Medulla oblongata (tissue), 1 donor: ENCODE measurements at regions not wholly inside any gene's neighbourhood (a gene's known extent, or its start where the extent isn't known, plus 50 kb on each side); places are given as distances from the start of the nearest gene placed in this dataset.
"Not testable (repeated sequence)": the region's sequence is repeated elsewhere in the genome, so short reads cannot be mapped to it uniquely, and the experiment has no call there.

Source experiments
- DNase-seq: peaks from one replicate; pipeline ENCODE4 v3.0.0-alpha.2; 2015; ENCODE audit errors: extremely low spot score

DNA sequence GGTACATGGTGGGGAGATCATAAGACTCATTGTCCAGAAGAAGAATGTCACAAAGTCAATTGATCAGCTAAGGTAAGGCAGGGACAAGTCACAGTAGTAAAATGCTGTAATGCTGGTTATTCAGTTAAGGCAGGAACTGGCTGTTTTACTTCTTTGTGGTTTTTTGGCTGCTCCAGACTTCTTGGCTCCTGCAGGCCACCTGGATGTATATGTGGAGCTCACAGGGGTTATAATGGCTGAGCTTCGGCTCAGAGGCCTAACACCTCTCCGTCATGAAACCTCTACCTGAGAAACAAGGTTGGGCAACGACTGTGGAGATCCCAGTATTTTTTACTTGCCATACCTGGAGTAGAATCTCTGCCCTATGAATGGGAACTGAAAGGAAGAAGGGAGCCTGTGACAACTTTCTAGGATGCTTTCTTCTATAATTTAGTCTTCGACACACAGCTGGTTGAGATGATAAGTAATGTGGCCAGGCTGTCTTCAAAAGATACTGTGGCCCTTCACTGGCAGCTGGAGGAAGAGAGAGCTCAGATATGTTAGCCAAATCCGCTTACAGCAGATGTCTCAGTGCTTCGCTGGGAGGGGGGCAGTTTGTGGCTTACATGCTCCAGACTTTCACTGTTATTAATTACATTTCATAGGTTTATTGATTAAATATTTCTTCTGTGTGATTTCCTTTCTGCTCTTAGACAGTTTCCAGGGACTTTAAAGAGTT, 887.8 kb downstream of the IGSF11 start:
- no peak for DNase-seq

DNA sequence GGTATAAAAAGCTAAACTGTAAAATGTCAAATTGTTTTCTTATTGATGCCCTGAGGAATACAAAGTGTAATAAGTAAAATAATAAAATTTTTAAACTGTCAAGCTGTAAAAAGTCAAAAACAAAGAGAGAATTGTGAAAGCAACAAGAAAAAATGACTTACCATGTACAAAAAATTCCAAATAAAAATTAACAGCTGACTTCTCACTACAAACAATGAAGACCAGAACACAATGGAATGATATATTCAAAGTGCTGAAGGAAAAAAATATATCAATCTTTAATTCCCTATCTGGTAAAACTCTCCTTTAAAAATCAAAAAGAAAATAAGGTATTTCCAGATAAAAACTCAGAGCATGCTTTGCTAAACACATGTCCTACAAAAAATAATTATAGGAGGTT, 883.5 kb downstream of the IGSF11 start:
- no peak for DNase-seq

DNA sequence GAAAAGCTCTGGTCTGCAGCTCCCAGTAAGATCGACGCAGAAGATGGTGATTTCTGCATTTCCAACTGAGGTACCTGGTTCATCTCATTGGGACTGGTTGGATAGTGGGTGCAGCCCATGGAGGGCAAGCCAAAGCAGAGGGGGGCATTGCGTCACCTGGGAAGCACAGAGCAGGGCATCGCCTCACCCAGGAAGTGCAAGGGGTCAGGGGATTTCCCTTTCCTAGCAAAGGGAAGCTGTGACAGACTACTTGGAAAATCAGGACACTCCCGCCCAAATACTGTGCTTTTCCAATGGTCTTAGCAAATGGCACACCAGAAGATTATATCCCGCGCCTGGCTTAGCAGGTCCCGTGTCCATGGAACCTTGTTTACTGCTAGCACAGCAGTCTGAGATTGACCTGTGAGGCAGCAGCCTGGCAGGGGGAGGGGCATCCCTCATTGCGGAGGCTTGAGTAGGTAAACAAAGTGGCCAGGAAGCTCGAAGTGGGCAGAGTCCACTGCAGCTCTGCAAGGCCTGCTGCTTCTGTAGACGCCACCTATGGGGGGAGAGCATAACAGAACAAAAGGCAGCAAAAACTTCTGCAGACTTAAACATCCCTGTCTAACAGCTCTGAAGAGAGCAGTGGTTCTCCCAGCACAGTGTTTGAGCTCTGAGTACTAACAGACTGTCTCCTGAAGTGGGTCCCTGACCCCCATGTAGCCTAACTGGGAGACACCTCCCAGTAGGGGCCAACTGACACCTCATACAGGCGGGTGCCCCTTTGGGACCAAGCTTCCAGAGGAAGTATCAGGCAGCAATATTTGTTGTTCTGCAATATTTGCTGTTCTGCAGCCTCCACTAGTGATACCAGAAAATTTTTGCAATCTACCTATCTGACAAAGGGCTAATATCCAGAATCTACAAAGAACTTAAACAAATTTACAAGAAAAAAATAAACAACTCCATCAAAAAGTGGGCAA, 871.7 kb downstream of the IGSF11 start:
- not testable (repeated sequence) for DNase-seq

DNA sequence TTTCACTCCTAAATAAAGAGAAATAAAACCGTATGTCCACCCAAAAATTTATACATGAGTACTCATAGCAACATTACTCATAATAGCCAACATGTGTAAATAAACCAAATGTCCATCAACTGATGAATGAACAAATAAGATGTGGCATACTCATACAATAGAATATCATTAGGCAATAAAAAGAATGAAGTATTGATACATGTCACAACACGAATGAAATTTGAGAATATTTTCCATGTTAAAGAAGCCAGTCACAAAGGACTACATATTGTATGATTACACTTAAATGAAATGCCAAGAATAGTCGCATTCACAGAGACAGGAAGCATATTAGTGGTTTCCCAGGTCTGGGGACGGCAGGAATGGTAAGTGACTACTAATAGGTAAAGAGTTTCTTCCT, 869.2 kb downstream of the IGSF11 start:
- DNase-seq, result no peak

DNA sequence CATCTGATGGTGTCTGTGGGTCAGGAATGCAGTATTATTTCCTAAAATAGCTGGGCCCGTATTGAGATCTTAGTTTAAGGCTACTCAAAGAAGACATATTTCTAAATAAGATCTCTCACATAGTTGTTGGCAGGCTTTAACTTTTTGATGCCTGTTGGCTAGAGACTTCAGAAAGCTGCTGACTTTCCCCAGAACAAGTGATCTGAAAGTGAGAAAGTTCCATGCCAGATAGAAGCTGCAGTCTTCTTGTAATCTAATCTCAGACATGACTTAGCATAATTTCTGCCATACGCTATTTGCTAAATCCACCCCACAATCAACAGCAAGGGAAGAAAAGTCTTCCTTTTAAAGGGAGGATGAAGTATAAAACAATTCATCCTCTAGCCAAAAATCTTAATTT, 867.1 kb downstream of the IGSF11 start:
- DNase-seq, result no peak

DNA sequence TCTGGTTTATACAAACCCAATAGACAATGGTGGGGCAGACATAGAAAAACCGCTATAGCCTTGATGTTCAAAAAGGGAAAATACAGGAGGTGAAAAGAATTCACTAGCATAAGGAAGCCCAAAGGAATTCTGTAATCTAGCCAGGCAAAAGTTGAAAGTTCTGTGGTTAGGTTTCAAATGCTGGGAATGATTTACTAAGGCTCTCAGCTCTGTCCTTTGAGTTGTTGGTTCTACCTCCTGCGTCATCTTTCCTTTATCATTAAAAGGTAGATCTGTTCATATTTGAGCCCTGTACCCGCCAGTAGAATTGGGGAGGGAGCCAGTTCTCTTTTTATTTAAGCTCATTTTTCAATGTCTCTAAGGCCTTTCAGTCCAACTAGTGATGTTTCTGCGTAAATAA, 866.5 kb downstream of the IGSF11 start:
- DNase-seq, result no peak

DNA sequence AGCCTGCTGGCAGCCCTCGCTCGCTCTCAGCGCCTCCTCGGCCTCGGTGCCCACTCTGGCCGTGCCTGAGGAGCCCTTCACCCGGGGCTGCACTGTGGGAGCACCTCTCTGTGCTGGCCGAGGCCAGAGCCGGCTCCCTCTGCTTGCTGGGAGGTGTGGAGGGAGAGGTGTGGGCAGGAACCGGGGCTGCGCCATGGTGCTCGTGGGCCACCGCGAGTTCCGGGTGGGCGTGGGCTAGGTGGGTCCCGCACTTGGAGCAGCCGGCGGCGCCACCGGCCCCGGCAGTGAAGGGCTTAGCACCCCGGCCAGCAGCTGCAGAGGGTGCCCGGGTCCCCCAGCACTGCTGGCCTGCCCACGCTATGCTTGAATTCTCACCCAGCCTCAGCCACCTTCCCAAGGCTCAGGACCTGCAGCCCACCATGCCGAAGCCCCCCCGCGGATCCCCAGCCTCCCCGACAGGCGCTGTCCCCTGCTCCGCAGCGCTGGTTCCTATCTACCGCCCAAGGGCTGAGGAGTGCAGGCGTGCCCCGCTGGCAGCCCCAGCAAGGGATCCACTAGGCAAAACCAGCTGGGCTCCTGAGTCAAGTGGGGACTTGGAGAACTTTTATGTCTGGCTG, 863.3 kb downstream of the IGSF11 start:
- DNase-seq, result no peak

DNA sequence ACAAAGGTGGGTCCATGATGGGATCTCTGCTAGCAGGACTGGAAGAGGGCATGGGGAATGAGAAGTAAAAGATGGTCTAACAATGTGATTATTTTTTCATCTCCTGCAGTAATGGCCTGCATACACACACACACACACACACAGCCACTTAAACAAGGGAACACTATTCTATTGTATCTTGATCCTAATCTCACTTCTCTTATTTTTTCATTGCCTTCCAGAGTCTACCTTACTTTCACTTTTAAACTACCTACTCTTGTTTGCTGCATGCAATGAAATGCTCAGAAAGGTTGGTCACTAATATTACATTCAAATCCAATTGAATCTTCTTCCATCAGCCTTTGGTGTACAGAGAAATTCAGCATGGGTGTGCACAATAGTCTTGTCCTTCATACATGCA, 853.8 kb downstream of the IGSF11 start:
- no peak for DNase-seq

DNA sequence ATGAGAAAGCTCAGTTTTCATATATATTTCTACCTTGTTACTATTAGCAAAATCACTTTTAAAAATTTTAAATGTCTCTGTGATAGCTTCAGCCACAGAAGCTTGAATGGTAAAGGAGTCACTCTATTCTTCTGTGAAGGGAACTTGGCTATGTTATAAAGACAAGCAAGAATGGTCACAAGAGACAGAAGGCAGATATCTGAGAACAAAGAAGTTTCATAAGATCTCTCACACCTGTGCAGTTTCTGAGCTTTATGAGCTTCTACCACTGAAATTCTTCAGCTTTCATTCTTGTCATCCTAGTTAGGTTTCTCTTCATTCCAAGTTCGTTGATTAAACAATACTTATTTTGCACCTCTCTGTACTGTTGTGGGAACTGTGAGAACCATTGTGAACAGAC, 853.4 kb downstream of the IGSF11 start:
- no peak for DNase-seq

DNA sequence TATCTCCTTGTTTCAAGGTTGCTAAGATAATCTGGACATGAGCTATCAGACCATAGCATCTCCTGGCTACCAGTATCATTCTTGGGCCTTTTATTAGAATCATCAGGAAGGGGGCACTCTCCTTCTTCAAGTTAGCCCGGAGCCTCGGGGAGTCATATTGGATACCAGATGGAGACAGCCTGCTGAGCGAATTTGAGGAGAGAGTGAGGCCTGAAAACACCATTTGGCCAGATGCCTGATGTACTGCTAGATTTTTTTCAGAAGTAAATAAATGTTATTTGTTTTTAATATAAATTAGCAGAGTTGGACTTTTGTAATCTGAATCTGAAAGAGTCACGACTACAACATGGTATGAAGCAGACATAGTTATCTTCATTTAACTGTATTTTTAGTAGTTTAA, 848.6 kb downstream of the IGSF11 start:
- no peak for DNase-seq

DNA sequence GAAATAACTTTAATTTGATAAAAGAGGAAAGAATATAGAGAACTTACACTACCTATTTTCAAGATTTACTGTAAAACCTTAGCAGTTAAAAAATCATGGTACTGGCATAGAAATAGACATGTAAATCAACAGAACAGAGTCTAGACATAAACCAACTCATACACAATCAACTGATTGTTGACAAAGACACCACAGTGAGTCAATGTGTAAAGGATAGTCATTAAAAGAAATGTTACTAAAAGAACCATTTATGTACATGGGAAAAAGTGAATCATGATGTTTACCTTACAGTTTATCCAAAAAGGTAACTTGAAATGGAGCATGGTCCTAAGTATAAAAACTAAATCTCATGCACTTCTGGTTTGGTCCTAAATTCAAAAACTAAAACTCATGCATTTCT, 847.4 kb downstream of the IGSF11 start:
- no peak for DNase-seq

DNA sequence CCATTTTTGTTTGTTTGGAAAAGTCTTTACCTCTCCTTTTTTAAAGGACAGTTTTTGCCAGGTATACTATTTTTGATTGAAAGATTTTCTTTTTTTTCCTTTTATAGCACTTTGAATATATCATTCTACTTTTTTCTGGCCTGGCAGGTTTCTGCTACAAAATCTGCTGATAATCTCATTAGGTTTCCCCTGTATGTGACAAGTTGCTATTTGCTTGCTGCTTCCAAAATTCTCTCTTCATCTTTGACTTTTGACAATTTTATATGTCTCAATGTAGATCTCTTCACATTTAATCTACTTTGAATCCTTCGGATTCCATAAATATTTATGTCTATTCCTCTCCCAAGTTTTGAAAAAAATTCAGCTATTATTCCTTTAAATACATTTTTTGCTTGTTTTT, 838.5 kb downstream of the IGSF11 start:
- DNase-seq, result no peak

DNA sequence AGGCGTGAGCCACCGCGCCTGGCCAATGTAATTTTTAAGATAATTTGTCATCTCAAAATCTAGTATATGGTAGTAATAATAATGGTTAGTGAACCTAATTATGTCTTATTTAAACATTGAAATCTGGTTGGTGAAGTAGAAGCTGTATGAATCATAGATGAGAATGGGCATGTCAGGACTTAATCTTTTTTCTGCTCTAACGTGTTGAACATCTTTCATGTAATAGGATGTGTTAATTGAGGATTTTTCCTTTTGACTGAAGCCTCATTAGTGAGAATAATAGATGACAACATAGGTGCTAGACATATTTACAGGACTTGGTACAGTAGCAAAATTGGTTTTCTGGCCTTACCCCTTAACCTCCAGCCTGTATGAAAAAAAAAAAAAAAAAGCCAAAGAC, 835.6 kb downstream of the IGSF11 start:
- no peak for DNase-seq

DNA sequence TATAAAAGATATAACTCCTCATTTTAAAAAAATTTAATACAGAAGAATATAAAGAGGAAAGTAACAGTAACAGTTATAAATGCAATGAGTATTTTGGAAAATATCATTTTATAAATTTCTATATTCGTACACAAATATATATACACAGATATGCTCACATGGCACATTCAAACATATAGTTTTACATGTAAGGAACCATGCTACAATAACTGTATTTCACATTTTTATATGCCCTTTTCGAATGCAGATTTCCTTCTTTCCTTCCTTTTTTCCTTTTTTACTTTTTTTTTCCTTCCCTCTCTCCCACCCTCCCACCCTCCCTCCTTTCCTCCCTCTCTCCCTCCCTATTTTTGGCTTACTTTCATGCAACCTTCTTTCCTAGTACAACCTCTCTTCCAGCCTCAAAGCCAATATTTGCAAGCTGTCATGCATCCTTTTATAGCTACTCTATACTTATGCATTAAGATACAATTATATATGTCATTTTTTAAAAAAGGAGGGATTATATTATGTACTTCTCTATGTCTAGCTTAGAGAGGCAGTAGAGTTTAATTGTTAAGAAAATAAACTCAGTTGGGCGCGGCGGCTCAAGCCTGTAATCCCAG, 830.5 kb downstream of the IGSF11 start:
- DNase-seq, result no peak

DNA sequence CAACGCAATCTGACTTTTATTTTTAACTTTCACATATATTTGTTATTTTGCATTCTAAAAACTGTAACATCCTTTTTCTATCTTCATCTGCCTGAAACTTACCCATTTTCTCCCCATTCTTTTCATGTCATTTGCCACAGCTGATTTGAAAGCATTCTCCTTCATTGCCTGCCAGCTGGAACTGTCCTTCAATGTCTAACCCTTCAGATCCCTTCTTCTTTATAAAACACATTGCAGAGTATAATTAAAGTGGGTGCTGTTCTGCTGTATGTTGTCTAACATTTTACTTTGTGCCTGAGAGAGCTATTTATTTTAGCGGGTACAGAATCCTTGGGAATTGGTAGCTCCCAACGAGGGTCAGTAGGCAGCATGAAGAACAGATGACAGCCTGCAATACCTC, 827.4 kb downstream of the IGSF11 start:
- DNase-seq, result no peak

DNA sequence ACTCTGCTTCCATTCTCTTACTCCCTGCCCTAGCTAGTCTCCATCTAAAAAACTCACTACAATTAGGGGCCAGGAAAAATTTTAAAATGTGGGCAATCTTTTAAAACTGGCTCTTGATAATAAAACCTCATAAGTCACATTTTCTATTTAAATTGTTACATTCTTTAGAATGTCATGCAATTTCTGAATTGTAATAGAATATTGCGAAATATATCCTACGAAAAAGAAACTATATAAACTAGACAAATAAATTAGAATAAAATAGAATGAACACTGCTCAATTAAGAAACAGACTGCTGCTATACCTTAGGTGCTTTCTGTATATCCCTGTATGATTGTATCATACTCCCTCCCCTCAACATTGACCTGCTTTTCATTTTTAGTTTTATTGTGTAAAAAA, 826.0 kb downstream of the IGSF11 start:
- DNase-seq, result no peak

DNA sequence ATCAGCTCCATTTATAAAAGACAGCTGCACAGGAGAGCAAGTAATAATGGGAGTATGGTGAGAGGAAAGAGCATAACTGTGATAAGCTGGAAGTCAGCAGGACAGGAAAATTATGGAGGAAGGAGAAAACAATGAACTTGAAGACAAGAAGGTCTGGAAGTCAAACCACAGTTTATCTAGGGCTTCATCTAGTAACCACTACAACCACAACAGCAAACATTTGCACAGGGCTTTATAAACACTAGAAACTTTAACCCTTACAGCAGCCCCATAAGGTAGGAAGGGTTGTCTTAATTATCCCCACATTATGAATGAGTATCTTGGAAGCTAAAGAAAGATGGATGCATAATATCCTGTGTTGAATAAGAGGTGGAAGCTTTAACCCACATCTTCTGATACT, 820.8 kb downstream of the IGSF11 start:
- DNase-seq, result no peak

DNA sequence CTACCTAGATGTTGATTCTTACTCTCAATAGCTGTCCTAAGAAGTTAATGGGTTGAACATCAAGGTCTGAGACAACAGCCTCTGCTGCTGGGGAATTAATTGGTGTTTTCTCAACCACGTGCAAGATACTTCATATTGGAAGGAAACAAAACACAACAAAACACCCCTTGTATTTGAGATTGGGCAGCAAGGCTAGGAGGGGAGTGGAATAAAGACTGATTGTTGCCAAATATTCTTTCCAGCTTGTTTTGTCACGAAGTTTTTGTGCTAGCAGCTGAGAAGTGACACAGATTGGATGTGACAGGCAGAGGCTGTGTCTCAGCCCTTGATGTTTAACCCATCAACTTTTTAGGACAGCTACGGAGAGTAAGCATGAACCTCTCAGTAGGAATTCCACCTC, 808.4 kb downstream of the IGSF11 start:
- DNase-seq, result no peak

DNA sequence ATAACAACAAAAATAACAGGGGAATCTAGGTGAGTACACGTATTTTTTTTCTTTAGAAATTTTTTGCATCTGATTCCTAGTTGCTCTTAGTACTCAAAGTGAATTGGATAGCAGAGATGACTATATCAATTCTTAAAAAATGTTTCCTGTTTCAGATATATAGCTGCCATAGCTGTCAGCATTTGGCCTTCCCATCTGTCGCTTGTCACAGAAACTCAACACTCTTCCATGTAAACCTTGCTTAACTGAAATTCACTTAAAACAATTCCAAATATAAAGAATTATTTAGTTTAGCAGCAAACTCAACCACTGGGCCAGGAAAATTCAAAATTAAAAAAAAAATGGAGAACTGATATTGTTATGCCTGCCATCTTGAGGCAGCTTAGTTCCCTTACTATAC, 807.5 kb downstream of the IGSF11 start:
- no peak for DNase-seq

DNA sequence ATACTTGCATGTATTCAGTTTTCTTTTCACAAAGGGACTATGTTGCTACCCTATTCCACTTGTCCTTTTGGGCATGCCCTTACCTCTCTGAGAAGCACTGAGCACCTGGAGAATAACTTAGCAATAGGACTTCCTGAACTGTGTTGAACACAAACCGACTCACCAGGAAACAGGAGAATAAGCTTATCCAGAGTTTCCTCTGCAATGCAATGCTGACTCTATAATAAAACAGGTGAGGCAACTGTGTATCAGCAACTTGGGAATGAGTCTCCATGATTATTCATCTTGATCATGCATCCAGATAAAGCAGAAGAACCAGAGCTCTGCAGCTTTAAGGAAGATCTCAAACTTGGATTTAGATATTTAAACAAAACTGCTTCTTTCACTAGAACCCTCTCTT, 806.5 kb downstream of the IGSF11 start:
- no peak for DNase-seq

DNA sequence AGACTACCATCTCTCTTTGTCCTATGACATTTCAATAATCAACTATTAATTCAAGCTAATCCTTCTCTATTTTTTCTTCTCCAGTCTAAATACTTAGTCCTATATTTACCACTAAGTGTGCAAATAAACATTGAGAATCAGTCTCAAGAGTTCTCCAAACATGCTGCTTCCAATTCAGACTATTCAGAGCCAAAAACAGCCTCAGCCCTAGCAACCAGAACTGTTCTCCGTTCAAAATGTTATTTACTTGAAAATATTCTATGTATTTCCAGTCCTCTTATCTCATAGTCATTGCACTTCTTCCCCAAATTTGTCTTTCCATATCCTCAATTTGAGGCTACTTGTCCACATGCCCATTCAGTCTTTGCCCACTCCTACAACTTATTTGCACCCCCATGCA, 805.5 kb downstream of the IGSF11 start:
- no peak for DNase-seq

DNA sequence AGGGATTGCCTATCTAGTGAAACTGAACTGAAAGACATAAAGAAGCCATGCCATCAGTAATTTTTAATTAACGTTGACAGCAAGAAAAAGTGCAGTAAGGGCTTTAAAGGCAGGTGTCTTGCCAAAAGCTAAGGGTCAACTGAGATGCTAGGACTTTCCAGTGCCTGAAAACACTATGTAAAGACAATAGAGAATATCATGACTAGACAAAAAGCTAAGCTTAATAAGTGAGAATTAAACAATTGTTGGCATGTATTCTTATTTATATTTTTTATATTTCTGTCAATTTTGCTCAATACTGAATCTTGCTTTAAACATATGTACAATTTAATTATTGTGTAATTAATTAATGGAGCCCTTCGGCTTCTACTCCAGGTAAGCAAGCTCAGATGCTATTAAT, 803.1 kb downstream of the IGSF11 start:
- no peak for DNase-seq
